Progenitor cell of endocrine pancreas (in vitro differentiated cells): ENCODE measurements at regions not wholly inside any gene's neighbourhood (a gene's known extent, or its start where the extent isn't known, plus 50 kb on each side); places are given as distances from the start of the nearest gene placed in this dataset.

ENCODE experiments used
- DNase-seq: peaks from one replicate; pipeline ENCODE4 v3.0.0; 2021; ENCODE audit warnings: low spot score; ENCODE audit not compliant: unreplicated experiment
- H3K27ac Mint-ChIP-seq: 2 replicates; pipeline ENCODE4 v1.8.0; 2021; ENCODE audit warnings: mild to moderate bottlenecking, moderate library complexity, mixed read lengths
- H3K27me3 Mint-ChIP-seq: 2 replicates; pipeline ENCODE4 v1.8.0; 2021; ENCODE audit warnings: mixed read lengths
- H3K36me3 Mint-ChIP-seq: 2 replicates; pipeline ENCODE4 v1.8.0; 2022; ENCODE audit warnings: mixed read lengths; ENCODE audit not compliant: insufficient read depth
- H3K4me1 Mint-ChIP-seq: 2 replicates; pipeline ENCODE4 v1.8.0; 2021; ENCODE audit warnings: low read depth, mixed read lengths
- H3K4me3 Mint-ChIP-seq: 2 replicates; pipeline ENCODE4 v1.8.0; 2021; ENCODE audit warnings: low read depth, mild to moderate bottlenecking, moderate library complexity, mixed read lengths
- H3K9me3 Mint-ChIP-seq: 2 replicates; pipeline ENCODE4 v1.8.0; 2021; ENCODE audit warnings: low read depth, mixed read lengths
- TF ChIP-seq, protein P1 (sequence below): fragments of 200-600 bp; sonication (generic); IDR thresholded peaks from one replicate; pipeline ENCODE4 v1.5.0; 2021; ENCODE audit warnings: antibody characterized with exemption, mild to moderate bottlenecking; ENCODE audit not compliant: unreplicated experiment

GRCh38 chr4:13938299-13938698 lies 310.8 kb upstream of the BOD1L1 start:
- Mint-ChIP-seq H3K4me3 (no peak overlapping the region), H3K27me3 (no peaks in the 10 kb centered on the region), H3K36me3 (no peaks in the 10 kb centered on the region), H3K9me3 (no peaks in the 10 kb centered on the region), H3K4me1 (no peaks in the 10 kb centered on the region), H3K27ac (no peak overlapping the region)
- TF ChIP-seq, protein P1, sequence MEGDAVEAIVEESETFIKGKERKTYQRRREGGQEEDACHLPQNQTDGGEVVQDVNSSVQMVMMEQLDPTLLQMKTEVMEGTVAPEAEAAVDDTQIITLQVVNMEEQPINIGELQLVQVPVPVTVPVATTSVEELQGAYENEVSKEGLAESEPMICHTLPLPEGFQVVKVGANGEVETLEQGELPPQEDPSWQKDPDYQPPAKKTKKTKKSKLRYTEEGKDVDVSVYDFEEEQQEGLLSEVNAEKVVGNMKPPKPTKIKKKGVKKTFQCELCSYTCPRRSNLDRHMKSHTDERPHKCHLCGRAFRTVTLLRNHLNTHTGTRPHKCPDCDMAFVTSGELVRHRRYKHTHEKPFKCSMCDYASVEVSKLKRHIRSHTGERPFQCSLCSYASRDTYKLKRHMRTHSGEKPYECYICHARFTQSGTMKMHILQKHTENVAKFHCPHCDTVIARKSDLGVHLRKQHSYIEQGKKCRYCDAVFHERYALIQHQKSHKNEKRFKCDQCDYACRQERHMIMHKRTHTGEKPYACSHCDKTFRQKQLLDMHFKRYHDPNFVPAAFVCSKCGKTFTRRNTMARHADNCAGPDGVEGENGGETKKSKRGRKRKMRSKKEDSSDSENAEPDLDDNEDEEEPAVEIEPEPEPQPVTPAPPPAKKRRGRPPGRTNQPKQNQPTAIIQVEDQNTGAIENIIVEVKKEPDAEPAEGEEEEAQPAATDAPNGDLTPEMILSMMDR, result no peak
- no peak for DNase-seq

DNA sequence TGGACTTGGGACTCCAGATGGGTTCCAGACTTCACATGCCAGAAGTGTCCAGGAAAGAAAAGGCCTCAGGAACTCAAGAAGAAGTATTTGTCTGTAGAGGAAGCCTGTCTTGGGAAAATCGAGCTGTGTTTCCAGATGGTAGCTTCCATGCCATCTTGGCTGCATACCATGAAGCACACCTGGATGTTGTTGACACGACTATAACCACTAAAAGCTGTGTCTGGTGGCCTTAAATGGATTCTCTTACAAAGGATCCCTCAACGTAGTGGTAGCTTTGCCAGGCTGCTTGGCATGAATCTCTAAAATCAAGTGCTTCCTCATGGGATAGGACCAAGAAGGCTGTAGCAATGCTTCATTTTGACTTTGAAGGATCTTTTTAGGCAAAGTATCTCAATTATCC lies 313.4 kb upstream of the BOD1L1 start:
- no peaks in the 10 kb centered on the region for H3K36me3 Mint-ChIP-seq
- H3K4me3 Mint-ChIP-seq, result no peak overlapping the region
- H3K9me3 Mint-ChIP-seq, result no peaks in the 10 kb centered on the region
- TF ChIP-seq, protein P1, result no peak
- no peaks in the 10 kb centered on the region for H3K4me1 Mint-ChIP-seq
- H3K27ac Mint-ChIP-seq, result no peak overlapping the region
- no peaks in the 10 kb centered on the region for H3K27me3 Mint-ChIP-seq
- DNase-seq, result no peak

DNA sequence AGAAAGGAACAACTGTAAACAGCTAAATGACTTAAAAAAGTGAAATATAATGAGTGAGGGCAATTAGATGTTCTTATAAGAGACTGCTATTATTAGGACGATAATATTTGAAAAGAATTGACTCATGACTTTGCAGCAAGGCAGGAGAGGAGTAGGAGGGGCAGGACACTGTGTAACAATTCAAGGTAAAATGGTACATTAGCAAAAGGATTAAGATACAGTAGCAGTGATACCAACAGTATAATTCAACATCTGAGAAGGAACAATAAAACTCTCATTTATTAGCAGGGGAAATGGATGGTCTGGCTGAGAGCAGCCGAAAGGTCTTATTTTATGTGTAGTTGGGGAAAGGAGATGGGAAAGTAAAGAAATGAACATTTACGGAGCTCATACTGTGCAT lies 315.5 kb upstream of the BOD1L1 start:
- H3K4me1 Mint-ChIP-seq, result no peaks in the 10 kb centered on the region
- H3K27ac Mint-ChIP-seq, result no peak overlapping the region
- no peaks in the 10 kb centered on the region for H3K27me3 Mint-ChIP-seq
- H3K9me3 Mint-ChIP-seq, result no peaks in the 10 kb centered on the region
- no peak for DNase-seq
- no peak overlapping the region for H3K4me3 Mint-ChIP-seq
- TF ChIP-seq, protein P1, result no peak
- H3K36me3 Mint-ChIP-seq, result no peaks in the 10 kb centered on the region

GRCh38 chr4:13944095-13944511 lies 316.6 kb upstream of the BOD1L1 start:
- Mint-ChIP-seq H3K27me3 (no peaks in the 10 kb centered on the region), H3K27ac (no peak overlapping the region), H3K4me1 (no peaks in the 10 kb centered on the region), H3K9me3 (no peaks in the 10 kb centered on the region), H3K4me3 (no peak overlapping the region), H3K36me3 (no peaks in the 10 kb centered on the region)
- DNase-seq, result no peak
- TF ChIP-seq, protein P1, result no peak

DNA sequence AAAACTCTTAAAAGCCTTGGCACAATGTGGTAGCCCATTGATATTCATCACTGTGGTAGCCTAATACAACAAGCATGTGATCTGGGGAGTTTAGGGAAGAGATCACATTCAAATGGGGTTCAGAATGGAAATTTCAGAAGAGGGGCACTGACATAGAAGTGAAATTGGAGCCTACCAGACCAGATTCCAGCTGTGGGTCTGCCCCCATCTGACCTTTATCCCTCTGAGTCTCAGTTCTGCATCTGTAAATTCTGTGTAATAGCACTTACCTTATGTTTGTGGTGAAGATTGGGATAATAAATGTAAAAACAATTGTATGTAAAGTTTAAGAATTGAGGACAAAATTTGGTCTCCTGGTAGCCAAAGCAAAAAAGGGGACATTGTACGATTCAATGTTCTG lies 320.4 kb upstream of the BOD1L1 start:
- Mint-ChIP-seq H3K9me3 (no peaks in the 10 kb centered on the region), H3K4me3 (no peak overlapping the region), H3K27ac (no peak overlapping the region), H3K36me3 (no peaks in the 10 kb centered on the region), H3K4me1 (peaks cover 5% of the 10 kb centered on the region), H3K27me3 (no peaks in the 10 kb centered on the region)
- no peak for DNase-seq
- TF ChIP-seq, protein P1, result no peak

GRCh38 chr4:13950491-13950890 lies 323.0 kb upstream of the BOD1L1 start:
- H3K4me3 Mint-ChIP-seq, result no peak overlapping the region
- H3K27me3 Mint-ChIP-seq, result no peaks in the 10 kb centered on the region
- peaks cover 5% of the 10 kb centered on the region for H3K4me1 Mint-ChIP-seq
- peak overlapping the region; percentile 29 for H3K27ac Mint-ChIP-seq
- TF ChIP-seq, protein P1, result no peak
- no peaks in the 10 kb centered on the region for H3K9me3 Mint-ChIP-seq
- H3K36me3 Mint-ChIP-seq, result no peaks in the 10 kb centered on the region
- no peak for DNase-seq
